ENCODE measurements at regions not wholly inside any gene's neighbourhood (a gene's known extent, or its start where the extent isn't known, plus 50 kb on each side); places are given as distances from the start of the nearest gene placed in this dataset.
"Not testable (repeated sequence)": the region's sequence is repeated elsewhere in the genome, so short reads cannot be mapped to it uniquely, and the experiment has no call there.

DNA sequence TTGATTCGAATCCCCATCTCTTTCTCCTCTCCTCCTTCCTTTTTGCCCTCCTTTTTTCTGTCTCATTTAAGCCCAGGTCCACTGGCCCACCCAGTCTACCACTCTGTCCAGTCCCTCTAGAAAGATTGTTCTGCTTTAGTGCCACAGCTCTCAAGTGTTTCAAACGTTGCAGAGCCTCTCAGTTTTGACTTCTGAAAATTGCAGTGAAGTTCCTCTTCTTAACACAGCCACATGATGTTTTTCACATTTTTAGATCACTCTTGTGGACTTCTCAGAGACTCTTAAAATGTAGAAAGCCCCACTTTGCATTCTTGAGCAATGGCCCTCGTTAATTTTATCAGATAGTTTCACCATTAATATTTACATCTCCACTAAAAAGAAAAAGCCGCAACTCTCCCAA lies 253.1 kb downstream of the HAPSTR1 start:
- no peak for TF ChIP-seq POLR2AphosphoS5 (IDR thresholded peaks at IDR 0.05)
- TF ChIP-seq EP300 (IDR thresholded peaks at IDR 0.05): no peak
- TF ChIP-seq POLR2A (IDR thresholded peaks at IDR 0.05): no peak
- TF ChIP-seq, protein P1, sequence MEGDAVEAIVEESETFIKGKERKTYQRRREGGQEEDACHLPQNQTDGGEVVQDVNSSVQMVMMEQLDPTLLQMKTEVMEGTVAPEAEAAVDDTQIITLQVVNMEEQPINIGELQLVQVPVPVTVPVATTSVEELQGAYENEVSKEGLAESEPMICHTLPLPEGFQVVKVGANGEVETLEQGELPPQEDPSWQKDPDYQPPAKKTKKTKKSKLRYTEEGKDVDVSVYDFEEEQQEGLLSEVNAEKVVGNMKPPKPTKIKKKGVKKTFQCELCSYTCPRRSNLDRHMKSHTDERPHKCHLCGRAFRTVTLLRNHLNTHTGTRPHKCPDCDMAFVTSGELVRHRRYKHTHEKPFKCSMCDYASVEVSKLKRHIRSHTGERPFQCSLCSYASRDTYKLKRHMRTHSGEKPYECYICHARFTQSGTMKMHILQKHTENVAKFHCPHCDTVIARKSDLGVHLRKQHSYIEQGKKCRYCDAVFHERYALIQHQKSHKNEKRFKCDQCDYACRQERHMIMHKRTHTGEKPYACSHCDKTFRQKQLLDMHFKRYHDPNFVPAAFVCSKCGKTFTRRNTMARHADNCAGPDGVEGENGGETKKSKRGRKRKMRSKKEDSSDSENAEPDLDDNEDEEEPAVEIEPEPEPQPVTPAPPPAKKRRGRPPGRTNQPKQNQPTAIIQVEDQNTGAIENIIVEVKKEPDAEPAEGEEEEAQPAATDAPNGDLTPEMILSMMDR (IDR thresholded peaks at IDR 0.05): no peak
- Histone ChIP-seq H3K9me3 (peaks cover 0 to 2% (median 0%) of the 10 kb centered on the region in 4 donors), H3K27me3 (no peaks in the 10 kb centered on the region), H3K4me1 (peaks cover 0 to 22% (median 5%) of the 10 kb centered on the region in 4 donors), H3K36me3 (no peaks in the 10 kb centered on the region), H3K4me3 (no peak overlapping the region), H3K27ac (no peak overlapping the region)
- DNase-seq: no peak
- intact Hi-C loops (cut with DNase I): no loop called here
- WGBS, 2 donors: 50 to 73% methylated on average over 4 of the region's 4 CpGs

DNA sequence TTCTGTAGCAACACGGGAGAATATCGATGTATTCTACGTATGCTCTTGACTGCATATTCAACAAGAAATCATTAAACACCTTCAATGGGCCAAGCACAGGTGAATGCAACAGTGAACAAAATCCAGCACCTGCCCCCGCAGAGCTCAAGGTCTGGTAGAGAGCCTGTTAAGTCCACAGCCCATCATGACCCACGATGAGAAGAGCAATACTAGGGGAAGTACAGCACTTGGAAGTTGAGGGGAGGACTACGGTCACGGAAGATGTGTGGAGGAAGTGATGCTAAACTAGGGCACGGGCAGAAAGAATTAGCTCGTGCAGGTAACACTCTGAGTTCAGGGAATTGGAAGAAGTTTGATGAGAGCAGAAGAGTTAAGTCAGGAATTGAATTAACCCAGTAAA lies 253.6 kb downstream of the HAPSTR1 start:
- DNase-seq: no peak
- H3K27ac ChIP-seq: no peak overlapping the region
- intact Hi-C loops (cut with DNase I): no loop called here
- TF ChIP-seq EP300 (IDR thresholded peaks at IDR 0.05) (no peak), POLR2AphosphoS5 (IDR thresholded peaks at IDR 0.05) (no peak), POLR2A (IDR thresholded peaks at IDR 0.05) (no peak)
- TF ChIP-seq, protein P1 (IDR thresholded peaks at IDR 0.05): no peak
- peaks cover 0 to 22% (median 5%) of the 10 kb centered on the region in 4 donors for H3K4me1 ChIP-seq
- 64 to 87% methylated on average over 9 of the region's 9 CpGs for WGBS, 2 donors
- H3K9me3 ChIP-seq: peaks cover 0 to 2% (median 0%) of the 10 kb centered on the region in 4 donors
- no peak overlapping the region for H3K4me3 ChIP-seq
- H3K36me3 ChIP-seq: no peaks in the 10 kb centered on the region
- H3K27me3 ChIP-seq: no peaks in the 10 kb centered on the region

DNA sequence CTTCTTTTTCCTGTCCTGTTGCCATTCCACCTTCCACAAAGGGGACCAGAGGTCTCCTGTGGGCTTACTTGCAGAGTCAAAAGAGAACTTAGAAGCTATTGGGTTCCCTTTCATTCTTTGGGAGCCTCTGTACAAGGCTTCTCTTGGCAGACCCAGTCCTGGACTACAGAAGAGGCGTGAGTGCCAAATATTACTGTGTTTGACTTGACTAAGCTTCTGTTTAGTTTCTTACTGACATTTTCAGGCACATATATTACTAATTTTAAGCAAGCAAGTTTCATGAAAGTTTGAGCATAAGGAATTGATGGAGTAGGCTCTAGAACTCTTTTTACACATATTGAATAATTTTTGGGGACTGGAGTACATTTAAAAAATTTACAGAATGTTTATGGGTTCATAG lies 254.4 kb downstream of the HAPSTR1 start:
- H3K4me3 ChIP-seq: no peak overlapping the region
- WGBS, 2 donors: 70 to 85% methylated on average over 1 of the region's 1 CpG
- H3K4me1 ChIP-seq: peaks cover 0 to 22% (median 5%) of the 10 kb centered on the region in 4 donors
- no peaks in the 10 kb centered on the region for H3K27me3 ChIP-seq
- TF ChIP-seq POLR2AphosphoS5 (IDR thresholded peaks at IDR 0.05): peak; percentile 57 to 83 (median 68)
- TF ChIP-seq, protein P1 (IDR thresholded peaks at IDR 0.05): no peak
- TF ChIP-seq POLR2A (IDR thresholded peaks at IDR 0.05): no peak
- no peak for TF ChIP-seq EP300 (IDR thresholded peaks at IDR 0.05)
- intact Hi-C loops (cut with DNase I): no loop called here
- H3K27ac ChIP-seq: no peak overlapping the region
- no peaks in the 10 kb centered on the region for H3K36me3 ChIP-seq
- peaks cover 0 to 2% (median 0%) of the 10 kb centered on the region in 4 donors for H3K9me3 ChIP-seq
- DNase-seq: no peak

- H3K4me1 ChIP-seq: peaks cover 0 to 14% (median 2%) of the 10 kb centered on the region in 4 donors
- TF ChIP-seq POLR2AphosphoS5 (IDR thresholded peaks at IDR 0.05) (no peak), EP300 (IDR thresholded peaks at IDR 0.05) (no peak), POLR2A (IDR thresholded peaks at IDR 0.05) (no peak)
- TF ChIP-seq, protein P1 (IDR thresholded peaks at IDR 0.05): no peak
- intact Hi-C loops (cut with DNase I): no loop called here
Observed at GRCh38 chr16:9348912-9349311, 257.5 kb downstream of the HAPSTR1 start.

DNA sequence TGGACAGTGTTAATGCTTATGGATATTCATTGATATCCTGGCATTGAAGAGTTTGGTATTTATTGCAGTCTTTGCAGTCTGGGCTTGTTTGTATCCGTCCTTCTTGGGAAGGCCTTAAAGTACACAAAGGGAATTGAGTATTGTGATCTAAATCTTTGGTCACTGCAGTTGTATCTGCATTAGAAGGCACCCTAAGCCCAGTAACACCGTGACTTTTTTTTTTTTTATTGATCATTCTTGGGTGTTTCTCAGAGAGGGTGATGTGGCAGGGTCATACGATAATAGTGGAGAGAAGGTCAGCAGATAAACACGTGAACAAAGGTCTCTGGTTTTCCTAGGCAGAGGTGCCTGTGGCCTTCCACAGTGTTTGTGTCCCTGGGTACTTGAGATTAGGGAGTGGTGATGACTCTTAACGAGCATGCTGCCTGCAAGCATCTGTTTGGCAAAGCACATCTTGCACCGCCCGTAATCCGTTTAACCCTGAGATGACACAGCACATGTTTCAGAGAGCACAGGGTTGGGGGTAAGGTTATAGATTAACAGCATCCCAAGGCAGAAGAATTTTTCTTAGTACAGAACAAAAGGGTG lies 258.0 kb downstream of the HAPSTR1 start:
- not testable (repeated sequence) for H3K4me3 ChIP-seq

More at GRCh38 chr16:9348912-9349311, 257.5 kb downstream of the HAPSTR1 start:
- Histone ChIP-seq H3K9me3 (peaks cover 0 to 2% (median 0%) of the 10 kb centered on the region in 4 donors), H3K27me3 (no peaks in the 10 kb centered on the region), H3K36me3 (no peaks in the 10 kb centered on the region), H3K27ac (no peak overlapping the region), H3K4me3 (no peak overlapping the region)
- no peak for DNase-seq

GRCh38 chr16:9350119-9350799 lies 258.8 kb downstream of the HAPSTR1 start:
- H3K27ac ChIP-seq; H3K36me3 ChIP-seq; DNase-seq; intact Hi-C loops (cut with DNase I); H3K27me3 ChIP-seq; H3K4me3 ChIP-seq; H3K9me3 ChIP-seq: not testable (repeated sequence)
- H3K4me1 ChIP-seq: peaks cover 0 to 13% (median 2%) of the 10 kb centered on the region in 4 donors
- 95% methylated on average over 39 of the region's 39 CpGs for WGBS, 2 donors

More for the DNA sequence above, 258.0 kb downstream of the HAPSTR1 start:
- H3K9me3 ChIP-seq; H3K36me3 ChIP-seq; H3K27me3 ChIP-seq; H3K27ac ChIP-seq; intact Hi-C loops (cut with DNase I); DNase-seq: not testable (repeated sequence)
- H3K4me1 ChIP-seq: peaks cover 0 to 14% (median 2%) of the 10 kb centered on the region in 4 donors
- WGBS, 2 donors: 80 to 87% methylated on average over 8 of the region's 8 CpGs

All from sigmoid colon (tissue), 6 donors.